Rectal smooth muscle tissue (tissue), 1 donor: ENCODE measurements at regions not wholly inside any gene's neighbourhood (a gene's known extent, or its start where the extent isn't known, plus 50 kb on each side); places are given as distances from the start of the nearest gene placed in this dataset.

Source experiments
- H3K27ac ChIP-seq: one replicate; pipeline ENCODE4 v1.7.0; 2013; ENCODE audit warnings: low read depth, low read length, inconsistent platforms
- H3K27me3 ChIP-seq: one replicate; pipeline ENCODE4 v1.7.0; 2013; ENCODE audit warnings: low read length; ENCODE audit not compliant: control insufficient read depth, insufficient read depth
- H3K36me3 ChIP-seq: one replicate; pipeline ENCODE4 v1.7.0; 2013; ENCODE audit warnings: low read length; ENCODE audit not compliant: control insufficient read depth, insufficient read depth
- H3K4me1 ChIP-seq: one replicate; pipeline ENCODE4 v1.7.0; 2013; ENCODE audit warnings: low read length; ENCODE audit not compliant: control insufficient read depth, insufficient read depth
- H3K4me3 ChIP-seq: one replicate; pipeline ENCODE4 v1.7.0; 2013; ENCODE audit warnings: low read length
- H3K9ac ChIP-seq: one replicate; pipeline ENCODE4 v1.7.0; 2013; ENCODE audit warnings: low read length

- Histone ChIP-seq H3K36me3 (no peaks in the 10 kb centered on the region), H3K27me3 (no peaks in the 10 kb centered on the region), H3K4me1 (no peaks in the 10 kb centered on the region), H3K9ac (no peak overlapping the region), H3K27ac (no peak overlapping the region), H3K4me3 (no peak overlapping the region)
Observed at GRCh38 chr14:22699801-22700564, 55.8 kb upstream of the OR6J1 start.

GRCh38 chr14:22713631-22713950, 52.9 kb upstream of the OXA1L start:
- Histone ChIP-seq H3K27ac (no peak overlapping the region), H3K9ac (no peak overlapping the region), H3K36me3 (no peaks in the 10 kb centered on the region), H3K4me3 (peak overlapping the region; percentile 29), H3K27me3 (no peaks in the 10 kb centered on the region), H3K4me1 (no peaks in the 10 kb centered on the region)

GRCh38 chr14:22715186-22715812, 51.2 kb upstream of the OXA1L start:
- no peak overlapping the region for H3K27ac ChIP-seq
- H3K4me3 ChIP-seq, result no peak overlapping the region
- no peak overlapping the region for H3K9ac ChIP-seq
- no peaks in the 10 kb centered on the region for H3K4me1 ChIP-seq
- H3K36me3 ChIP-seq, result no peaks in the 10 kb centered on the region
- no peaks in the 10 kb centered on the region for H3K27me3 ChIP-seq

- no peak overlapping the region for H3K27ac ChIP-seq
- no peaks in the 10 kb centered on the region for H3K36me3 ChIP-seq
- no peaks in the 10 kb centered on the region for H3K4me1 ChIP-seq
- H3K27me3 ChIP-seq, result no peaks in the 10 kb centered on the region
- H3K9ac ChIP-seq, result no peak overlapping the region
- H3K4me3 ChIP-seq, result no peak overlapping the region
Observed at GRCh38 chr14:22715890-22716289, 50.6 kb upstream of the OXA1L start.
